ENCODE measurements at regions not wholly inside any gene's neighbourhood (a gene's known extent, or its start where the extent isn't known, plus 50 kb on each side); places are given as distances from the start of the nearest gene placed in this dataset.
A peak's percentile ranks its signal among the peaks of the same experiment; 100 is the strongest.

DNA sequence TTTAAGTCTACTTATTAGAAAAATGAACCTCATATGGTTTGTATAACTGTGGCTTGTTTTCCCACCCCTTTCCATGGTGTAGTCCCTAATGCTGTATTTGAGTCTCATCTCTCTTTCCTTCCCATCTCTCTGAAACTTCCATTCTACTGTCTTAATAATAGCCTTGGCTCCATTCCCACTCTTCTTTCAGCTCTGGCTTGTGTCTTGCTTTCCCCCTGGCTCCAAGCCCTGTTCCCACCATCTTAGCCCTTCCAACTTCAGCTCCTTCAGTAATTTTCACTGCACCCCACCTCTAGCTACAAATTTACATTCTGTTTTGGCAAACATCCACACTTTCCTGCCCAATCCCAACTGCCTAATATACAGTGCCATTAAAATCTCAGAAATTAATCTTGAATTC, 137.5 kb downstream of the SLITRK6 start:
- H2AK5ac ChIP-seq (ENCODE audit: low read depth, low read length) = no peak overlapping the region
- ChIA-PET POLR2A (ENCODE audit: unreplicated experiment) (no interaction called here), CTCF (no interaction called here)
- no peak overlapping the region for H2AFZ ChIP-seq (replicated peaks; ENCODE audit: low read length, poor library complexity)
- intact Hi-C loops (cut with micrococcal nuclease) = no loop called here
- no peak overlapping the region for H4K5ac ChIP-seq (ENCODE audit: low read depth, low read length)
- H4K91ac ChIP-seq (ENCODE audit: insufficient read depth, low read depth, low read length) = 0 out of 2 replicates have a peak overlapping the region, but pooled peaks have one; percentile 10
- H3K27ac ChIP-seq (ENCODE audit: insufficient read depth, low read length) = no peak overlapping the region
- H3K79me1 ChIP-seq (ENCODE audit: low read depth in 1 of 2, low read length in 2 of 2) = no peaks in the 10 kb centered on the region
- no peak overlapping the region for H3K56ac ChIP-seq (ENCODE audit: extremely low read depth, insufficient read depth, low read length)
- H3K4ac ChIP-seq (ENCODE audit: low read depth, low read length) = no peak overlapping the region
- no peaks in the 10 kb centered on the region for H3K27me3 ChIP-seq (ENCODE audit: control insufficient read depth, insufficient read depth, low read length)
- H2BK20ac ChIP-seq (ENCODE audit: low read depth, low read length) = no peak overlapping the region
- H4K20me1 ChIP-seq (ENCODE audit: insufficient read depth, low read length) = no peaks in the 10 kb centered on the region
- no peaks in the 10 kb centered on the region; the same call in 1 of the 2 replicates for H3K4me1 ChIP-seq (ENCODE audit: control insufficient read depth, insufficient read depth, low read length)
- H3K9me3 ChIP-seq (ENCODE audit: control insufficient read depth, insufficient read depth, low read length) = no peaks in the 10 kb centered on the region
- H3K4me3 ChIP-seq (ENCODE audit: insufficient read depth, low read depth, low read length) = no peak overlapping the region
- no peak overlapping the region for H2BK15ac ChIP-seq (ENCODE audit: low read depth, low read length)
- in situ Hi-C loops (cut with MboI; ENCODE audit: low sequenced_read_pairs) = no loop called here
- no peak overlapping the region for H4K8ac ChIP-seq (ENCODE audit: low read depth in 2 of 2, low read length in 2 of 2)
- H3K9ac ChIP-seq (ENCODE audit: low read depth, low read length) = no peak overlapping the region
- H3K36me3 ChIP-seq (ENCODE audit: control insufficient read depth, insufficient read depth, low read length) = no peaks in the 10 kb centered on the region
- H3K9me1 ChIP-seq (ENCODE audit: insufficient read depth, low read length) = no peaks in the 10 kb centered on the region
- H2BK5ac ChIP-seq (ENCODE audit: low read depth, low read length, poor library complexity, severe bottlenecking) = no peak overlapping the region
- H2BK120ac ChIP-seq (ENCODE audit: low read depth, low read length) = no peak overlapping the region
- no peak overlapping the region for H3K23ac ChIP-seq (ENCODE audit: low read depth, low read length)
- BruUV-seq (replicated peaks) = no TSS peak
- no peak overlapping the region for H2AK9ac ChIP-seq (replicated peaks; ENCODE audit: low read depth, low read length, poor library complexity)
- H3K18ac ChIP-seq (ENCODE audit: low read depth, low read length) = no peak overlapping the region
- no peak overlapping the region for H3K14ac ChIP-seq (replicated peaks; ENCODE audit: low read depth, low read length)
- DNase-seq (no peak), ATAC-seq (ENCODE audit: low read depth) (no peak)
- dilution Hi-C loops (cut with HindIII; ENCODE audit: low sequenced_read_pairs, unreplicated experiment) = no loop called here
- H3K4me2 ChIP-seq (ENCODE audit: low read depth, low read length) = no peak overlapping the region
- TF ChIP-seq MXI1 (IDR thresholded peaks at IDR 0.05; ENCODE audit: borderline replicate concordance, low read depth, low read length) = no peak
- no peak for TF ChIP-seq BHLHE40 (IDR thresholded peaks at IDR 0.05; ENCODE audit: low read depth, low read length)
- no peak for TF ChIP-seq POLR2A (IDR thresholded peaks at IDR 0.05; ENCODE audit: low read depth, low read length)
- no peak for TF ChIP-seq MAFK (IDR thresholded peaks at IDR 0.05; ENCODE audit: low read depth, low read length)
- TF ChIP-seq CTCF (conservative IDR thresholded peaks at IDR 0.05; ENCODE audit: low read depth, low read length) = no peak
- TF ChIP-seq, protein P1, sequence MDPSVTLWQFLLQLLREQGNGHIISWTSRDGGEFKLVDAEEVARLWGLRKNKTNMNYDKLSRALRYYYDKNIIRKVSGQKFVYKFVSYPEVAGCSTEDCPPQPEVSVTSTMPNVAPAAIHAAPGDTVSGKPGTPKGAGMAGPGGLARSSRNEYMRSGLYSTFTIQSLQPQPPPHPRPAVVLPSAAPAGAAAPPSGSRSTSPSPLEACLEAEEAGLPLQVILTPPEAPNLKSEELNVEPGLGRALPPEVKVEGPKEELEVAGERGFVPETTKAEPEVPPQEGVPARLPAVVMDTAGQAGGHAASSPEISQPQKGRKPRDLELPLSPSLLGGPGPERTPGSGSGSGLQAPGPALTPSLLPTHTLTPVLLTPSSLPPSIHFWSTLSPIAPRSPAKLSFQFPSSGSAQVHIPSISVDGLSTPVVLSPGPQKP (IDR thresholded peaks at IDR 0.05; ENCODE audit: borderline replicate concordance, low read depth, low read length) = no peak
- TF ChIP-seq, protein P2, sequence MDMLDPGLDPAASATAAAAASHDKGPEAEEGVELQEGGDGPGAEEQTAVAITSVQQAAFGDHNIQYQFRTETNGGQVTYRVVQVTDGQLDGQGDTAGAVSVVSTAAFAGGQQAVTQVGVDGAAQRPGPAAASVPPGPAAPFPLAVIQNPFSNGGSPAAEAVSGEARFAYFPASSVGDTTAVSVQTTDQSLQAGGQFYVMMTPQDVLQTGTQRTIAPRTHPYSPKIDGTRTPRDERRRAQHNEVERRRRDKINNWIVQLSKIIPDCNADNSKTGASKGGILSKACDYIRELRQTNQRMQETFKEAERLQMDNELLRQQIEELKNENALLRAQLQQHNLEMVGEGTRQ (IDR thresholded peaks at IDR 0.05; ENCODE audit: low read depth, low read length) = no peak
- no peak for TF ChIP-seq RCOR1 (IDR thresholded peaks at IDR 0.05; ENCODE audit: insufficient replicate concordance, low read length)
- no peak for TF ChIP-seq RFX5 (IDR thresholded peaks at IDR 0.05; ENCODE audit: low read depth, low read length)
- TF ChIP-seq SMC3 (IDR thresholded peaks at IDR 0.05; ENCODE audit: low read depth, low read length) = no peak
- no peak for TF ChIP-seq RAD21 (IDR thresholded peaks at IDR 0.05; ENCODE audit: low read length)
- TF ChIP-seq FOS (IDR thresholded peaks at IDR 0.05; ENCODE audit: low read depth, low read length) = no peak
- no peak for TF ChIP-seq NFE2L2 (IDR thresholded peaks at IDR 0.05; ENCODE audit: low read depth, low read length)
- no peak for TF ChIP-seq CEBPB (IDR thresholded peaks at IDR 0.05; ENCODE audit: low read depth, low read length)
- no peak for TF ChIP-seq CHD1 (IDR thresholded peaks at IDR 0.05; ENCODE audit: low read depth, low read length)
- TF ChIP-seq MAZ (IDR thresholded peaks at IDR 0.05; ENCODE audit: borderline replicate concordance, low read depth, low read length) = no peak

Measured in IMR-90 (cell line).